ENCODE measurements at regions not wholly inside any gene's neighbourhood (a gene's known extent, or its start where the extent isn't known, plus 50 kb on each side); places are given as distances from the start of the nearest gene placed in this dataset.

GRCh38 chr1:38615680-38616079 lies 243.9 kb downstream of the RRAGC start:
- H3K36me3 Mint-ChIP-seq (ENCODE audit: insufficient read depth in 1 of 3, low read depth in 3 of 3): peaks cover 4 to 10% (median 6%) of the 10 kb centered on the region in 3 experiments; a peak in 5 of 7 replicates
- H2BK5ac ChIP-seq (ENCODE audit: insufficient read length, low read length): no peak overlapping the region
- no peaks in the 10 kb centered on the region for H3K79me1 ChIP-seq (ENCODE audit: insufficient read depth, low read depth, low read length, poor library complexity, severe bottlenecking)
- H2BK12ac ChIP-seq (ENCODE audit: insufficient read length, low read depth, low read length): no peak overlapping the region
- no peaks in the 10 kb centered on the region for H4K20me1 ChIP-seq (ENCODE audit: control insufficient read depth, insufficient read depth, insufficient read length)
- no peaks in the 10 kb centered on the region for H3K79me2 ChIP-seq (ENCODE audit: insufficient read depth, low read length)
- peaks cover 6 to 9% of the 10 kb centered on the region in 2 experiments for H3K9me3 Mint-ChIP-seq
- no peak overlapping the region for H4K8ac ChIP-seq (replicated peaks; ENCODE audit: insufficient read length, low read depth, low read length)
- H4K91ac ChIP-seq (ENCODE audit: insufficient read length, low read depth, low read length): no peak overlapping the region
- no peak for DNase-seq
- H3K18ac ChIP-seq (ENCODE audit: insufficient read length, low read depth, low read length): no peak overlapping the region
- WGBS (ENCODE audit: extremely low coverage, insufficient read length, low lambda C conversion rate): no CpG with 5 or more reads among the region's 1 CpG
- H4K5ac ChIP-seq (ENCODE audit: insufficient read length, low read depth, low read length): no peak overlapping the region
- peaks cover 9% of the 10 kb centered on the region in 2 experiments for H3K4me1 Mint-ChIP-seq
- H3K4me2 ChIP-seq (ENCODE audit: insufficient read depth, insufficient read length, low read length): no peak overlapping the region
- TF ChIP-seq CTCF (conservative IDR thresholded peaks at IDR 0.05): peak; percentile 55
- H3K4me1 ChIP-seq (ENCODE audit: insufficient read depth, low read length): no peaks in the 10 kb centered on the region
- H3K4ac ChIP-seq (ENCODE audit: low read depth, low read length): no peak overlapping the region
- no peak overlapping the region for H2BK120ac ChIP-seq (ENCODE audit: low read depth, low read length, poor library complexity, severe bottlenecking)
- H3K9me3 ChIP-seq (ENCODE audit: control insufficient read depth, low read depth, low read length): no peaks in the 10 kb centered on the region
- no peak overlapping the region for H3K27ac Mint-ChIP-seq
- H3K56ac ChIP-seq (ENCODE audit: insufficient read length, low read depth, low read length): no peak overlapping the region
- no peak overlapping the region for H3K27ac ChIP-seq (ENCODE audit: insufficient read length, low read depth, low read length)
- no peak overlapping the region for H3K4me3 Mint-ChIP-seq
- no peak overlapping the region for H2AFZ ChIP-seq (ENCODE audit: low read length)
- no peak overlapping the region for H2BK20ac ChIP-seq (ENCODE audit: low read depth, low read length, poor library complexity, severe bottlenecking)
- H3K27me3 Mint-ChIP-seq (ENCODE audit: low read depth): peaks cover 12% of the 10 kb centered on the region
- no peak overlapping the region for H3K23ac ChIP-seq (ENCODE audit: insufficient read length, low read depth, low read length)
- no peak overlapping the region for H3T11ph ChIP-seq (ENCODE audit: low read length)
- no peak overlapping the region for H2AK5ac ChIP-seq (ENCODE audit: insufficient read length, low read length)
- H2BK15ac ChIP-seq (ENCODE audit: low read depth, low read length): no peak overlapping the region
- no peak overlapping the region for H3K14ac ChIP-seq (ENCODE audit: insufficient read depth, low read length)
- no peaks in the 10 kb centered on the region for H3K27me3 ChIP-seq (ENCODE audit: insufficient read depth, low read length)
- H3K9ac ChIP-seq (ENCODE audit: extremely low read depth, insufficient read length, low read length): no peak overlapping the region
- no peaks in the 10 kb centered on the region for H3K23me2 ChIP-seq (ENCODE audit: insufficient read length, low read depth, low read length, poor library complexity, severe bottlenecking)

Data from H9 (cell line).